C4-2B (cell line): ENCODE measurements at regions not wholly inside any gene's neighbourhood (a gene's known extent, or its start where the extent isn't known, plus 50 kb on each side); places are given as distances from the start of the nearest gene placed in this dataset.

Experiments
- ZFX ChIP-seq: fragments of 450-650 bp; IDR thresholded peaks from 2 replicates; pipeline ENCODE4 v1.6.1; 2017
- TF ChIP-seq, protein P1 (sequence below): fragments of 450-650 bp; conservative IDR thresholded peaks from 2 replicates; pipeline ENCODE4 v1.5.1; 2017; ENCODE audit warnings: mild to moderate bottlenecking

DNA sequence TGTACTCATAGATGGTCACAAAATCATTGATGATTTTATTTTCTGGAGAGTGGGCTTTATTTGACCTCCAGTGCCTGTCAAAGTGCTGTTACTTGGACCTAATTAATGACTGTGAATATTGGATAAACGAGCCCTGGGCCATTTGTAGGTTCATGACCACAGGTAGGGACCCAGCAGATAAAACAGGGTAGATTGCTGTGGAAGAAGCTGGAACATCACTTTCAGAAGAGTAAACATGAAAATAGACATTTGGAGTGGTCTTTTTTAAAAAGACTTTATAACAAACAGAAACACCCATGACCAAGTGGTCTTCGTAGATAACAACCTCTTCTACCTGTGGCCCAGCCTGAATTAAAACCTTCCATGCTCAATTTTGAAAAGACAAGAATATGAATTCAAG, 472.8 kb upstream of the MKI67 start:
- TF ChIP-seq, protein P1, sequence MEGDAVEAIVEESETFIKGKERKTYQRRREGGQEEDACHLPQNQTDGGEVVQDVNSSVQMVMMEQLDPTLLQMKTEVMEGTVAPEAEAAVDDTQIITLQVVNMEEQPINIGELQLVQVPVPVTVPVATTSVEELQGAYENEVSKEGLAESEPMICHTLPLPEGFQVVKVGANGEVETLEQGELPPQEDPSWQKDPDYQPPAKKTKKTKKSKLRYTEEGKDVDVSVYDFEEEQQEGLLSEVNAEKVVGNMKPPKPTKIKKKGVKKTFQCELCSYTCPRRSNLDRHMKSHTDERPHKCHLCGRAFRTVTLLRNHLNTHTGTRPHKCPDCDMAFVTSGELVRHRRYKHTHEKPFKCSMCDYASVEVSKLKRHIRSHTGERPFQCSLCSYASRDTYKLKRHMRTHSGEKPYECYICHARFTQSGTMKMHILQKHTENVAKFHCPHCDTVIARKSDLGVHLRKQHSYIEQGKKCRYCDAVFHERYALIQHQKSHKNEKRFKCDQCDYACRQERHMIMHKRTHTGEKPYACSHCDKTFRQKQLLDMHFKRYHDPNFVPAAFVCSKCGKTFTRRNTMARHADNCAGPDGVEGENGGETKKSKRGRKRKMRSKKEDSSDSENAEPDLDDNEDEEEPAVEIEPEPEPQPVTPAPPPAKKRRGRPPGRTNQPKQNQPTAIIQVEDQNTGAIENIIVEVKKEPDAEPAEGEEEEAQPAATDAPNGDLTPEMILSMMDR: no peak
- TF ChIP-seq ZFX: no peak
